ENCODE measurements at regions not wholly inside any gene's neighbourhood (a gene's known extent, or its start where the extent isn't known, plus 50 kb on each side); places are given as distances from the start of the nearest gene placed in this dataset.

DNA sequence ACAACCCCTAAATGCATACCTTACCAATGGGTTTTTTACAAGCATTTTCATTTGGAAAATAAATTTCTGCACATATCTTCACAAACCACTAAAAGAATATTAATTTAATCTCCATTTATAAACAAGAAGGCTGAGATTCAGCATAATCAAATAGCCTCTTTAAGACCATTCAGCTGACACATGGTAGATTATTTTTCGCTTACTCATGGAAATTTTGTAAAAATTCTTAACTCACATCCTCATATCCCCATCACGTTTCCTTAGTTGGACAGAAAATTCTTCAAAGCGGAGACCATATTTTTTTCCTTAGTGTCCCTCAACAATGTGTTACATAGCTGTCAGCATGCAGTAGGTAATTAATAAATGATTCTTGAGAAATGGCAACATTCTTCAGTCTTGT is 439.6 kb upstream of the PTCHD4 start:
- Mint-ChIP-seq H3K4me1 (no peaks in the 10 kb centered on the region), H3K27me3 (ENCODE audit: low read depth) (no peaks in the 10 kb centered on the region), H3K4me3 (no peak overlapping the region), H3K27ac (no peak overlapping the region), H3K36me3 (ENCODE audit: insufficient read depth in 1 of 3, low read depth in 3 of 3) (no peaks in the 10 kb centered on the region; a peak in 1 of 7 replicates), H3K9me3 (peaks cover 0 to 2% of the 10 kb centered on the region in 2 experiments; a peak in 1 of 5 replicates)
- H4K91ac ChIP-seq (ENCODE audit: insufficient read length, low read depth, low read length), result no peak overlapping the region
- H3K9ac ChIP-seq (ENCODE audit: extremely low read depth, insufficient read length, low read length), result no peak overlapping the region
- no peaks in the 10 kb centered on the region for H3K27me3 ChIP-seq (ENCODE audit: insufficient read depth, low read length)
- H3K27ac ChIP-seq (ENCODE audit: insufficient read length, low read depth, low read length), result no peak overlapping the region
- H3T11ph ChIP-seq (ENCODE audit: low read length), result no peak overlapping the region
- no peak overlapping the region for H3K23ac ChIP-seq (ENCODE audit: insufficient read length, low read depth, low read length)
- no peak overlapping the region for H4K8ac ChIP-seq (replicated peaks; ENCODE audit: insufficient read length, low read depth, low read length)
- TF ChIP-seq, protein P1, sequence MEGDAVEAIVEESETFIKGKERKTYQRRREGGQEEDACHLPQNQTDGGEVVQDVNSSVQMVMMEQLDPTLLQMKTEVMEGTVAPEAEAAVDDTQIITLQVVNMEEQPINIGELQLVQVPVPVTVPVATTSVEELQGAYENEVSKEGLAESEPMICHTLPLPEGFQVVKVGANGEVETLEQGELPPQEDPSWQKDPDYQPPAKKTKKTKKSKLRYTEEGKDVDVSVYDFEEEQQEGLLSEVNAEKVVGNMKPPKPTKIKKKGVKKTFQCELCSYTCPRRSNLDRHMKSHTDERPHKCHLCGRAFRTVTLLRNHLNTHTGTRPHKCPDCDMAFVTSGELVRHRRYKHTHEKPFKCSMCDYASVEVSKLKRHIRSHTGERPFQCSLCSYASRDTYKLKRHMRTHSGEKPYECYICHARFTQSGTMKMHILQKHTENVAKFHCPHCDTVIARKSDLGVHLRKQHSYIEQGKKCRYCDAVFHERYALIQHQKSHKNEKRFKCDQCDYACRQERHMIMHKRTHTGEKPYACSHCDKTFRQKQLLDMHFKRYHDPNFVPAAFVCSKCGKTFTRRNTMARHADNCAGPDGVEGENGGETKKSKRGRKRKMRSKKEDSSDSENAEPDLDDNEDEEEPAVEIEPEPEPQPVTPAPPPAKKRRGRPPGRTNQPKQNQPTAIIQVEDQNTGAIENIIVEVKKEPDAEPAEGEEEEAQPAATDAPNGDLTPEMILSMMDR (conservative IDR thresholded peaks at IDR 0.05), result no peak
- no peak overlapping the region for H3K4ac ChIP-seq (ENCODE audit: low read depth, low read length)
- H2AK5ac ChIP-seq (ENCODE audit: insufficient read length, low read length), result no peak overlapping the region
- no peak overlapping the region for H3K4me2 ChIP-seq (ENCODE audit: insufficient read depth, insufficient read length, low read length)
- H4K20me1 ChIP-seq (ENCODE audit: control insufficient read depth, insufficient read depth, insufficient read length), result no peaks in the 10 kb centered on the region
- no peaks in the 10 kb centered on the region for H3K79me1 ChIP-seq (ENCODE audit: insufficient read depth, low read depth, low read length, poor library complexity, severe bottlenecking)
- WGBS (ENCODE audit: extremely low coverage, insufficient read length, low lambda C conversion rate), result no CpG with 5 or more reads among the region's 3 CpGs
- H3K14ac ChIP-seq (ENCODE audit: insufficient read depth, low read length), result no peak overlapping the region
- no peak overlapping the region for H2AFZ ChIP-seq (ENCODE audit: low read length)
- no peak overlapping the region for H3K56ac ChIP-seq (ENCODE audit: insufficient read length, low read depth, low read length)
- H3K23me2 ChIP-seq (ENCODE audit: insufficient read length, low read depth, low read length, poor library complexity, severe bottlenecking), result no peaks in the 10 kb centered on the region
- H3K18ac ChIP-seq (ENCODE audit: insufficient read length, low read depth, low read length), result no peak overlapping the region
- H3K4me1 ChIP-seq (ENCODE audit: insufficient read depth, low read length), result no peaks in the 10 kb centered on the region
- no peaks in the 10 kb centered on the region for H3K79me2 ChIP-seq (ENCODE audit: insufficient read depth, low read length)
- H2BK20ac ChIP-seq (ENCODE audit: low read depth, low read length, poor library complexity, severe bottlenecking), result no peak overlapping the region
- no peak overlapping the region for H4K5ac ChIP-seq (ENCODE audit: insufficient read length, low read depth, low read length)
- H2BK5ac ChIP-seq (ENCODE audit: insufficient read length, low read length), result no peak overlapping the region
- DNase-seq, result no peak
- H2BK120ac ChIP-seq (ENCODE audit: low read depth, low read length, poor library complexity, severe bottlenecking), result no peak overlapping the region
- no peak overlapping the region for H2BK12ac ChIP-seq (ENCODE audit: insufficient read length, low read depth, low read length)
- H3K9me3 ChIP-seq (ENCODE audit: control insufficient read depth, low read depth, low read length), result no peaks in the 10 kb centered on the region
- no peak overlapping the region for H2BK15ac ChIP-seq (ENCODE audit: low read depth, low read length)

Data from H9 (cell line).